ENCODE measurements at regions not wholly inside any gene's neighbourhood (a gene's known extent, or its start where the extent isn't known, plus 50 kb on each side); places are given as distances from the start of the nearest gene placed in this dataset.

DNA sequence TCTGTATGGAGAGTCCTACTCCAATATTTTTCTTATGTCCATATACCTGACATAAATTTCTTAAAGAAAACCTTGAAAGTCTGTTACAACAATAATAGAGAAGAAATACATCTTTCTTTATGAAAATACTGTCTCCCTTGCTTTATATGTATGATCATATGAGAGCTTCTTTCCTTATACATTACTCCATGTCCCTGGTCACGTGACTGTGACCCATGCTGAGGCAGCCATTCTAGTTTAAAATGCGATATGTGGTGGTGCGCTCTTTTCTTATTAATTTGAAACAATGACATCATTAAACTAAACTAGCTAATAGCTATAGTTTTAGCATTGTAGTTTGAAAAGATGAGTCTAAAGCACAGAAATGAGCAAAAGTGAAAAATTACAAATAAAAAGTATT lies 1120.3 kb upstream of the PRR20A start:
- dilution Hi-C loops (cut with MboI; ENCODE audit: extremely low pct_ligation_motif_present, low sequenced_read_pairs), result no loop called here
- CTCF ChIA-PET, result no interaction called here

More for the DNA sequence above, 1120.3 kb upstream of the PRR20A start:
- Histone ChIP-seq H4K20me1 (replicated peaks; ENCODE audit: control insufficient read depth, extremely low read depth, insufficient read depth, low read length) (no peaks in the 10 kb centered on the region), H3K27me3 (ENCODE audit: control insufficient read depth in 2 of 2, insufficient read depth in 2 of 2, low read length in 2 of 2) (no peaks in the 10 kb centered on the region), H3K9me1 (replicated peaks; ENCODE audit: control insufficient read depth, extremely low read depth, insufficient read depth, low read length) (no peaks in the 10 kb centered on the region), H3K4me1 (ENCODE audit: control insufficient read depth, extremely low read depth, insufficient read depth, low read length) (no peaks in the 10 kb centered on the region), H3K9me3 (replicated peaks; ENCODE audit: control insufficient read depth, insufficient read depth, low read length) (peaks cover 6% of the 10 kb centered on the region), H3K4me2 (ENCODE audit: insufficient read depth, low read length) (no peak overlapping the region), H3K9ac (replicated peaks; ENCODE audit: extremely low read depth, insufficient read depth, low read length) (no peak overlapping the region), H3K4me3 (replicated peaks in 1 of 3; ENCODE audit: insufficient read depth in 1 of 3, low read depth in 1 of 3, low read length in 3 of 3) (no peak overlapping the region), H3K36me3 (ENCODE audit: control insufficient read depth in 2 of 2, extremely low read depth in 1 of 2, insufficient read depth in 2 of 2, low read length in 2 of 2) (no peaks in the 10 kb centered on the region), H3K27ac (ENCODE audit: insufficient read depth, low read depth, low read length) (no peak overlapping the region), H3K79me2 (ENCODE audit: control insufficient read depth, insufficient read depth, low read length) (no peaks in the 10 kb centered on the region), H2AFZ (ENCODE audit: low read depth, low read length) (no peak overlapping the region)
- intact Hi-C loops (cut with micrococcal nuclease), result no loop called here
- FAIRE-seq (no peak), DNase-seq (ENCODE audit: low read depth, low spot score) (no peak)
- no TSS peak for BruUV-seq (replicated peaks)
- TF ChIP-seq CTCF (IDR thresholded peaks at IDR 0.05; ENCODE audit: extremely low read depth in 1 of 2, insufficient read depth in 1 of 2, low read depth in 1 of 2, low read length in 2 of 2), result no peak
- no peak for TF ChIP-seq EZH2 (IDR thresholded peaks at IDR 0.05; ENCODE audit: borderline replicate concordance, low read depth, low read length, severe bottlenecking)
- TF ChIP-seq POLR2A (IDR thresholded peaks at IDR 0.05; ENCODE audit: low read depth, low read length), result no peak
- TF ChIP-seq POLR2AphosphoS5 (IDR thresholded peaks at IDR 0.05; ENCODE audit: insufficient read depth, low read depth, low read length), result no peak
- no peak for TF ChIP-seq MYC (IDR thresholded peaks at IDR 0.05; ENCODE audit: low read depth, low read length)
- TF ChIP-seq GATA2 (IDR thresholded peaks at IDR 0.05; ENCODE audit: insufficient read depth, insufficient read length, low read depth, low read length), result no peak
- no peak for TF ChIP-seq FOS (IDR thresholded peaks at IDR 0.05; ENCODE audit: borderline replicate concordance, insufficient read depth, low read length)
- no peak for TF ChIP-seq JUN (IDR thresholded peaks at IDR 0.05; ENCODE audit: borderline replicate concordance, insufficient read depth, insufficient read length, low read depth)
- TF ChIP-seq, protein P1, sequence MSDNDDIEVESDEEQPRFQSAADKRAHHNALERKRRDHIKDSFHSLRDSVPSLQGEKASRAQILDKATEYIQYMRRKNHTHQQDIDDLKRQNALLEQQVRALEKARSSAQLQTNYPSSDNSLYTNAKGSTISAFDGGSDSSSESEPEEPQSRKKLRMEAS (IDR thresholded peaks at IDR 0.05; ENCODE audit: insufficient read depth, insufficient read length), result no peak
- POLR2A ChIA-PET, result no interaction called here
